Ishikawa (cell line): ENCODE measurements at regions not wholly inside any gene's neighbourhood (a gene's known extent, or its start where the extent isn't known, plus 50 kb on each side); places are given as distances from the start of the nearest gene placed in this dataset.

Source experiments
- RAD21 ChIP-seq: IDR thresholded peaks from 2 replicates; pipeline ENCODE4 v1.6.1; 2012; ENCODE audit warnings: low read depth
- REST ChIP-seq: IDR thresholded peaks from 2 replicates; pipeline ENCODE4 v1.6.1; 2012; ENCODE audit warnings: low read depth, mild to moderate bottlenecking
- TAF1 ChIP-seq: IDR thresholded peaks from 2 replicates; pipeline ENCODE4 v1.6.1; 2012; ENCODE audit warnings: low read depth, mild to moderate bottlenecking

- TF ChIP-seq TAF1 (no peak), RAD21 (no peak), REST (no peak)
Measured at GRCh38 chr2:240207661-240208060, 67.2 kb upstream of the OTOS start.
